NCI-H748 (cell line): ENCODE measurements at regions not wholly inside any gene's neighbourhood (a gene's known extent, or its start where the extent isn't known, plus 50 kb on each side); places are given as distances from the start of the nearest gene placed in this dataset.

Experiments used
- DNase-seq: peaks from one replicate; lab custom pipeline; 2025; ENCODE audit not compliant: unreplicated experiment; lab: John Stamatoyannopoulos, UW

DNA sequence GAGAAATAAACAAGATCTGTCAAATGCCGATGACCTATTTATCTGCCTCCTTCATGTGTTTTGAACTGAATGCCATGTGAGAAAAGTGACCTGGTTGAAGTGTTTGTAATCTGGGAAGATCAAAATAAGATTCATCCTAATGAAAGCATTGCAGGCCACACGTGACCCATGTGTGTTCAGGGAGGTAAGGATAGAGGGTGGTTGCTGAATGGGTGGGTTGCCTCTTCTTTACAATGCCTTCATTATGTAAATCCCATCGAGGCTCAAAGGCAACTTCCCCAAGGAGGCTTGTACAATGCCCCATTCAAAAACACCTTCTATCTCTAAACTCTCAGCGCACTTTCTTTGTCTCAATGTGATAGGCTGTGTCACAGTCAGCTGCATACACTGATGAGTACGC, 273.1 kb downstream of the LRATD1 start:
- no peak for DNase-seq

DNA sequence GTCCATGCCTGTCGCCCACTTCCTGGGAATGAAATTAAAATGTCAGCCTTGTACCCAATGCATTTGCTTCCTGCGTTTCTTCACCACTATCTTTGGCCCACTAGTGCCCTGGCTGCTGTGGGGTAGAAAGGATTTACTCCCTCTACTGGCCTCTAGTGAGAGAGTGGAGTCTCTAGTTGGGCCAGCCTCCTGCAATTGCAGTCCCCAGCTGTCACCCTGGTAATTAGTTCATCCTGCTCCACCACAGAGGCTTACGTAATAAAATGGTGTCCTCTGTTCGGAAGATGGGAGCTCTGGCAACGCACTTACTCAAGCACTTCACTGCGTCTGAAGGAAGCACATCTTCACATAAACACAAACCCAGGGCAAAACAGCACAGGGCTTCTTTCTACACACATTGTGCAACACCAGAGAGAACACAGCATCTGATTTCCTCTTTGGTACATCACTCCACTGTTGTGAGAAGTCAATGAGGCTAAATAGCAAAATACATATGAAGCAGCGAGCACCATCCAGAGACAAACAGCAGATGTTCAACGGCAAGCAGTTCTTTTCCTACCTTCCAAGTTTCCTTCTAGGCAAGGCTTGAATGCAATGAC, 274.6 kb downstream of the LRATD1 start:
- DNase-seq, result peak; percentile 75

DNA sequence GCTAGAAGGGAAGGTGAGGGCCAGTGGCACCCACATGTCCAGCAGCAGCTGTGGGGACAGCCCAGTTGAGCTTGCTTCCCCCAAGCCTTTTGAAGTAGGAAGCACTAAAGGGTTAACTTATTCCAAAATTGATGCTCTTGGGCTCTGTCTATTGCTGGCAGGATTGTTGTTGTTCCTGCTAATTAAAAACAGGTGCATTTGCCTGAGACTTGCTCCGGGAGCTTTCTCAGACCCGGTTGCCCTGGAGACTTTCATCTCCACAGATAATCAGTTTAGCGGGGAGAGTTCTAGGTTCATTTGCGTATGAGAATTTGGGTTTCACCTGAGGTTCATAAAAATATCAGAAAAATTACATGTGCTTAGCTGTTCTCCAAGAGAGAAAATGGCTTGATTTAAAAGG, 277.3 kb downstream of the LRATD1 start:
- DNase-seq, result peak; percentile 69

DNA sequence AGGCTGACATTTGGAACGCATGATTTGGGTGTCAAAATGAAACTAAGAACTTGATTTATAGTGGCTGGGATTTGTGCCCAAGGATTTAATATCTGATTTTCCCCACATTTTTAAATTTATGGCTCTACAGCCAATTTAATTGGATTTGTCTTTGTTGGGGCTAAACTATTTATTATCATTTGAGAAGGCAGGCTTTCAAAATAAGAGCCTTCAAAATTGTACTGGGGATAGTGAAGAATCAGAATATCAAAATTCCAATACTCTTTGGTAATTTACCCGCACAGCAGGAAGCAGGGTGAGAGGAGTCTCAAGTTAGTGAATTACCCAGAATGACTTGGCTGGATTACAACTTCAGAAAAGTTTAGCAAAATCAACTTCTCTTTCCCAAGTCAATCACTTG, 278.1 kb downstream of the LRATD1 start:
- DNase-seq, result no peak

DNA sequence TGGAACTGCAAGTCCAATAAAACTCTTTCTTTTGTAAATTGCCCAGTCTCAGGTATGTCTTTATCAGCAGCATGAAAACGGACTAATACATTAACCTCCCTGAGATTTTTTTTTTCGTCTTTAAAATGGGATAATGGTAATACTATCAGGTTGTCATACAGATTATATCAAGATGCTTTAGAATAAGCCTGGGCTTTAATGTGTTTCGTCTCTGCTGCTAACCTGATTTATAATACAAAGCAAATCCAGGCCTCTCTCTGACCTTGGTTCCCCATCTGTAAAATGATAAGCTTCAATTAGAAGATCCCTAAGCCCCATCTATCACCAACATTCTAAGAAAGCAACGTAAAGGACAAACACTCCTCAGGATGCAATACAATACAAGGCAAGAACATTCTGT, 283.5 kb downstream of the LRATD1 start:
- no peak for DNase-seq

DNA sequence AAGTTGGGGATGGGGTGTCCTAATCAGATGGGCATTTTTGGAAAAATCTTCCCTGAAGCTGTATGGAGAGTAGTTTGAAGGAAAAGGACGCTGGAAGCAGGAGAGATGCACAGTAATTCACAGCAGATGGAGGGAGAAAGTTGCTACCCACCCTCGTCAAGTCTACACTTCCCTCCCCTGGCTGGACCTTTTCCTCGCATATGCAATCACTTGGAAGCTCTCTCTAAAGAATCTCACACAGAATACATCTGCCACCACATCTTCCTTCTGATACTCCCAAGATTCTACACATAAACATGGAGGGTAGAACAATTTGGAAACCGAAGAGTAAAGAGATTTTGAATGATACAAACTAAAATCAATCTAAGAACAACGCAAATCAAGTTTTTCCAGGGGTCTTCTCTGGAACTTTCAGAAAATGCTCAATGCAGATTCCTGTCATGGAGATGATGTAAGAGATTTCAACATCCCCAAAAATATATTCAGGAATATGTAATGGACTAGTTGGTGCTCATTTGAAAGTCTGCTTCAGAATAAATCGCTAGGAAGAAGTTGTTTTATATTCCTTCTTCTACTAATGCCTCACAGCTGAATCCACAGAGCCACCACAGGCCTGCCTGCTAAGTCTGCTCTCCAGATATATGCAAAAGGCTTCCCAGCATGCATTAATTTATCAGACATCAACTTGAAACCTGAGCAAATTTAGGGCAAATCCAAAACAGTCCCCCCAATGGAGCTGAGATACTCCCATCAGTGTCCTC, 291.5 kb downstream of the LRATD1 start:
- no peak for DNase-seq

DNA sequence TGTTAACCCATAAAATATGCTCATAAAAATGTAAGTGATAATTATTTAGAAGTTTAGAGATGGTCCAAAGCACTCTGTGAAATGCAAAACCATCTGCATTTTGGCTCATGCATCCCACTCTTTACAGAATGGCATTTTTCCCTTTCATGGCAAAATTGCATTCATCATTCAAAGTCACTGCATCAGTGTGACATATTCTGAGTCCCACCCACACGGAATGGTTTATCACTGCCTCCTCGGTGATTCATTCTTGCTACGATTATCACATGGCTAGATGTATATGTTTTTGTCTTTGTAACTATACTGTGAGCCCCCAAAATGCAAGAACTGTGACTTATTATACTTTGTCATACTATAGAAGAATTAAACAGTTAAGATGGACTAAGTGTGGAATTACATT, 293.0 kb downstream of the LRATD1 start:
- DNase-seq, result no peak

DNA sequence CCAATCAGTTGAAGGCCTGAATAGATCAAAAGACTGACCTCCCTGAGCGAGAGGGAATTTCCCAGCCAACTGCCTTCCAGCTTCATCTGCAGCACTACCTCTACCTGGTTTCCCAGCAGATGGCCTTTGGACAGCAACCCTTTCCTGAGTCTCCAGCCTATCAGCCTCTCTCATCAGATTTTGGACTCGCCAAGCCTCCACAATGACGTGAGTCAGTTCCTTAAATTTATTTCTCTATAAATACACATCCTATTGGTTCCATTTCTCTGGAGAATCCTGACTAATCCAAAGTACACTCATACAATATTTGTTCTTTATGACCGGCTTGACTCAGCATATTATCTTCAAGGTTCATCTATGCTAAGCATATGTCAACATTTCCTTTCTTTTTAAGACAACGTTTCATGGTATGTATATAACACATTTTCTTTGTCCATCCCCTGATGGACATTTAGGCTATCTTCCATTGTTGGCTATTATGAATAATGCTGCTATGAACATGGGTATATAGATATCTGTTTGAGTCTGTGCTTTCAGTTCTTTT, 294.6 kb downstream of the LRATD1 start:
- no peak for DNase-seq

DNA sequence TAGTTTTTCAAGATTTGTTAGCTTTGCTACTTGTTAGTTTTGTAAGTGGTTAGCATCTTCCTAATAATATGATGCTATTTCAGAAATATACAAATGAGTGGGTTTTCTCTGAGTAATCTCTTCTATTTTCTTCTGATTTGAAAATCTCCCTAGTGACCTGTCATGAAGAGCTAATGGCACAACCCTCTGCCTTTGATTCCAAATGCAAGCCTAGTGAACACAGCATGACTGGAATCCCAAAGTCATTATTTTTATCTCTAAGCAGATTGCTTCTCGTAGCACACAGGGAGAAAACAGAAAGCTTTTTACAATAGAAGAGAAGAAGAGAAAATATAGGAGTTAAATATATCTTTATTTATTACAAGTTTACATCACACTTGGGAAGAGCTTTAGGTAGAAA, 295.5 kb downstream of the LRATD1 start:
- DNase-seq, result no peak

DNA sequence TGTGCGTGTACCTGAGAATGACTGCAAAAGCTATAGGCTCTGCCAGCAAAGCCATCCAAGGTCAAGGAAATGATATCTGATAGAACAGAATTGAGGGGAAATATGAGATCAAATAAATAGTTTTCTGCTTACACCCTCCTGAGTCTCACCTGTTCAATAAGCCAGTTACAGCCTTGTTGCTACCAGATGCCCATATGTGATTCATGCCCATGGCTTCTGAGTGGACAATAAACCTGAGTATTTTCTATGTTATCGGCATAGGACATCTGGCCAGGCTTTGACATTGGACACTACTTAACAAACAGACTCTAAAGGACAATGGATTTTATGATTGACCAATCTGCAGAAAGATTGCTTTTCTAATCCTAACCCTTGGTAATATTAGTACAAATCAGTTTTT, 297.9 kb downstream of the LRATD1 start:
- DNase-seq, result no peak

DNA sequence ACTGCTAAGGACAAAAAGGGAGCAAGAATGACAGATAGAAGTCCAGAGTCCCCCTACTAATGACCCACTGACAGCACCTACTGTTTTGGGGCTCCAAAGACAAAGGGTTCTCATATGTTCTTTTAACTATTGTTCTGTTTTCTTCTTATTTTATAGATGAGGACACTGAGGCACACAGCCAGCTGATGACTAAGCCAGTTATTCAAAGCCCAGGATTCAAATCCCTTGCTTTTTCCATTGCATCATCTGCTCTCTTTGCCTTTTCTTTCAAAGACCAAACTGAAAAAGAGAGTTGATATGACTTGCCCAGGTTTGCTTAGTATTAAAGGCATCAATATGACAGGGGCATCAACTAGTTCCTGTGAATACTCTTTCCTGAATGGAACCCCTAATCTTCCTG, 299.8 kb downstream of the LRATD1 start:
- no peak for DNase-seq

DNA sequence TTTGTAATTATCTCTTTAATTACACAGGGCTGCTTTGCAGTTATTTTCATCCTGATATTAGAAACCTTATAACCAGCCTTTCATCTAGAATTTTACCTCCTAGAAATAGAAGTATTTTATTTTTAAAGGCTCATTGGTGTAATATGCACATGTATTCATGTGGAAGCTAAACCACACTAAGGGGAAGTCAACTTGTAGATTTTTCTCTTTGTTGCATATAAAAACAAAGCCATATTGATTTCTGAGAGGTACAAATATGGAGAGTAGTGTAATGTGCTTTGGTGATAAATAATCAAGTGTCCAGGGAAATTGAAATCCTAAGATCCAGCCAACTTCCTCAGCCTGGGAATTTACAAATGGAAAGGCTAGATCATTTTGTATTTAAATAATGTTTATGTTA, 301.2 kb downstream of the LRATD1 start:
- DNase-seq, result peak; percentile 7

DNA sequence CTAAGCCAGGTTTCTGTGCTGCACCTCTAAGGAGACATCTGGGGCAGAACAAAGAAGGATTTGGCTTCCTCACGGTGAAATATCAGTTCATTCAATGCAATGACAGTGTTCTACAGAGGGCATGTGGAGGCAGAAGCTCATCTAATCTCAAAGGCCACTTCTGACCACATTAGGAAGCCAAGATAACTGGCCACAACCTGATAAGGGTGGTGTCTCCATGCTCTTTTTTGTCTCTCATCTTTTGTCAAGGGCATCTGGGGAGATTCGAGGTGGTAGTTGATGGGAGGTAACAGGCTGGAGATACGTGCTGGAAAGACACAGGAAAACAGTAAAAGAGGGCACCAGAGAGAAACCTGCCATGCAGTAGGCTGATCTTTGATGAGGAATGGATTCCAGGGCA, 303.9 kb downstream of the LRATD1 start:
- DNase-seq, result no peak

DNA sequence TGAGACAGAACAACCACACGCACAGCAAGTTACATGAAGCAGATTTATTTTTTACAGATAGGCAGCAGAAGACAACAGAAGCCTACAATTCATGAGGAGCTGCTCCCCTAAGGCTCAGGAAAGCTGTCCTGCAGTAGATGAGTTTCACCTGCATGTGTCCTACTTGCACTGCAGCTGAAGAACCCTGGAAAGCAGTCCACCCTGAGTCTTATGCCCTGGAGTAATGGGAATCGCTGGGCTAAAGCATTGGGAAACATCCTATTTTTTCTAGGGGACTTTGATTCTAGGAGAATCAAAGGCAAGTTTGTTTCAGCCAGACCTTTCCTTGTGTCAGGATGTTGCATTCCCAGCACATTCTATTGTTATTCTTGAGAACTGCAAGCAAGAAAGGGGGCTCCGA, 304.8 kb downstream of the LRATD1 start:
- DNase-seq, result no peak

DNA sequence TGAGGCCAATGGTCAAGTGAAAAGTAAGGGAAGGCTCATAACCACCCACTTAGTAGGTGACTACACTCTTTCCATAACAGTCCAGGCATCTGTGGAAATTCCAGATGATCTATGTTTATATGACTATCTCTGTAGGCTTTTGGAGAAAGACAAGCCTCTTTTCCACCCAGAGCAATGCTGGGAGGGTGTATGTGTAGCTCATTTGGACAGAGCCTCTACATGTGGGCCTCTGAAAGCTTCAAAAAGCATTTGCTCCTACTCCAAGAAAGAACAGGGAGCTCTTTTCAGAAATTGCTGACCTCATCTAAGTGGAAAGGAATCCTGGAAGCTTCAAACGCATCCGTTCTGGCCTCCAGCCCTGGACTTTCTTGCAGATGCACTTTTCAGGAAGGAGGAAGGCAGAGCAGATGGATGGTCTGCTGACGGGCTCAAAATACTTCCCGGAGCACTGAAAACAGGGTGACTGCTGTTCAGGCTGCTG, 308.7 kb downstream of the LRATD1 start:
- no peak for DNase-seq

DNA sequence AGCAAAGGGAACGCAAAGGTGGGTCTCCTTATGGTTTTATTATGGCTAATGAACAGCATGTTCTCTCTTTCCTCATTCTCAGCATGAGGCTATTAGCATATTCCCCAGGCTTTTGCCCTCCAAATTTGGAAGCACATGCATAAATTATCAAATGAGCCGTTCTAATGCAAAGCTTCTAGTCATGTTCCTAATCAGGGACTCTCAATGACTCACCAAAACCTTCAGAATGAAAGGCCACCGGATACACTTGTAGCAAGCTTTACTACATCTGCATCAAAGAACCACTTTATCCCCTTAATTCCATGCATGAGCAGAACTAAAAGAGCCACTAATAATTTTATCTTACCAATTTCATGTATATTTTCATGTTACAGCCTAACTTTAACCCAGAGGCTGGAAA, 310.5 kb downstream of the LRATD1 start:
- no peak for DNase-seq

DNA sequence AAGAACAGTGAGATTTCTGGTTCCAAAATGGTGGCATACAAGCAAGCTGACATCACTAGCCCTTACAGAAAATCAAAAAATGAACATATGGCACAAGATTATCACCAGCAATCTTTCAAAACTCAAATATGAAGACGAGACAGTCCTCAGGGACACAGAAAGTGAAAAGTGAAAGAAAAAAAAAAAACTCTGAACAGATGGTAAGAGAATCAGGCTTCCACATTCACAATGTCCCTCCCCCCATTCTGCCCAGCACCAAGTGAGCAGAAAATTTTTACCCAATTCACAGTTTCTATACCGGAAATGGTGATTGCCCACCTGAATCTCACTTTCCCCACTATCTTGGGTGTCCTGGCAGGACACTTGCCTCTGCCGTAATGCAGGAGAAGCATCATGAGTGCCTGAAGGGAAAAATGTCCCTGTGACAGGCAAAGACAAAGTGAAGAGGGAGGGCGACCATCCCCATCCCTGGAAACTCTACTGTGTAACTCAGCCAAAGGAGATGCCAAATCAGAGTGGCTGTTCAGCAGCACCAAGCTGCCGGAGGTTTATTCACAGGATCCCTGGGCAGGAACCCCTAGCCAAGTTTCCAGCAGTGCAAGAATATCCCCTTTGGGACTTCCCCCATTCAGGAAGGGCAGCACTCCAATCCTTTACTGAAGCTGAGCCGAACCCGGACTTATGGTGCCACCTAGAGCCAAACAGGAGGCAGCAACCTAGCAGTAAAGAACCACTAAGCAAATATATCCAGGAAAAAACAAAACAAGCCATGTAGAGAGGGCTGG, 312.2 kb downstream of the LRATD1 start:
- DNase-seq, result peak; percentile 50

DNA sequence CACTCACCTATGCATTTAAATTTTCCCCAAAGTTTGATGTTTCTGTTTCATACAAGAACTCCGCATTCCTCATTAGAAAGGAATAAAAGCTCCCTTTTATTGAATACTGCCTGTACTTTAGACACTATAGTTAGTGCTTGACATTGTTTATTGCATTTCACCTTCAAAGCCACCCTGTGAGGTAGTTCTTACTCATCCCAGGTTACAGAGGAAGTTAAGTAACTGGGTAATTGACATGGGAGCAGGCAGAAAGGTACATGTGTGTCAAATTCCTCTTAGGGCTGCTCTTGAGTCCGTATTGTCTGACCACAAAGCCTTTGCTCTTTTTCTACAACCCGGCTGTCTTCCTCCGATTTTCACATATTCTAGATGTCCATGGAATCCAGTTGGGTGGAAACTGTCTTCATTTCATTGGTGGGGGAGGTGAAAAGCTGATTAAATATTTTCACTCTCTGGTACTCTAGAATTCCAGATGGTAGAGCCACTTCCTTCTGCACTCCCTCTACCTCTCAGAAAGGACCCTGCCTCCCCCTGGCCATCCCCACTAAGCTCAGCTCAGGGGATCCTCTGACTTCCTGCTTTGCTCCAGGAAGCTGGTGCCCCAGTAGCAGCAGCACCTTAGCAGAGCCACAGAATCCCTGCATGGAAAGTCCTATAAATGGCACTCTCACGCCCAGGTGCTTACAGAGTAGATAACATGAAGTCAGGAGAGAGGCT, 319.2 kb downstream of the LRATD1 start:
- DNase-seq, result no peak

DNA sequence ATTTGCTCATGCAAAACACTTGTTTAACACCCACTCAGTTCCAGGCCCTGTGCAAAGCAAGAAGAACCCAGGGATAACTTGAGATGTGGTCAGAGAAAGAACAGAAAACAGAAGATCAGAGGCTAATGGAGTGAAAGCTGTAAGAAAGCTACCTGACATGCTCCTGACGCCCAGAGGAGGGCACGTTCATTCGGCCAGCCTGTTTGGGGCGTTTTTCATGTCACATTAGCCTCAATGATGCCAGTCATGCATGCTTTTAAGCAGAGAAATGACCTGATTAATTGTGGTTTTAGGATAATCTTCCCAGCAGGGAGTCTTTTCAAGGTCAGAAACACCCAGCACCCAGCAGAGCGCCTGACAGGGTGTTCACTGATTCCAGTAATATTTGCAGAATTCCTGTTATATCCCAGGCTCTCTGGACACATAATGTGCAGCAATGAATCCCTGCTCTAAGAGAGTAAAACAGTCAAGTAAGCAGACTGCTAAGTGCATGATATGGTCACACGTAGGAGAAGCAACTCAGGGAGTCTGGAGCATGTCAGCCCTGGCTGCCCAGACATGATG, 320.0 kb downstream of the LRATD1 start:
- no peak for DNase-seq

DNA sequence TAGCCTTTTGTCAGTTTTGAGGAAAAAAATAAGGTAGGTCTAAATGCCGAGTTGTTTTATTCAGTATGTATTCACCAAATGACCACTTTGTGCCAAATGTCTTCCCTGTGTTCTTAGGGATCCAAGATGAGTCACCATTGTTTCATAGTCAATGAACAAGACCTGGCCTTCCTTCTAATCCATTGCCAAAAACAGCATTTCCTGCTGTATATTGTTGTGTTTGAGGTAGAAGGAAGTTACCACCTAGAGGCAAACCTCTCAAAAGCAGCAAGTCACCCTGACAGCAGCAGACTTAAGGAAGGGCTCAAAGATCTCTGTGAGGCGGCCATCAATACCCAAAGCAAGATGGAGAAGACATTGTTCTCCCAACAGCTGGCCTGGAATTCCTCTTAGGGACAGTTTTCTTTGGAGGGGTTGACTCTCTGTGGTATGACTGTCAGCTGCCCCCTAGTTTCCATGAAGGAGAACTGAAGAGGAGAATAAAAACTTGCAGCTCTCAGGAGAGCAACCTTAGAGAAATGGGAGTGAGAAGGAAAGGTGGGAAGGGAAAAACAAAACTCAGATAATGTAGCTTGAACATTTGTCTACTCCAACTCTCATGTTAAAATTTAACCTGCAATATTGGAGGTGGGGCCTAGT, 328.3 kb downstream of the LRATD1 start:
- DNase-seq, result no peak
